ENCODE measurements at regions not wholly inside any gene's neighbourhood (a gene's known extent, or its start where the extent isn't known, plus 50 kb on each side); places are given as distances from the start of the nearest gene placed in this dataset.

GRCh38 chr11:103842795-103843194, 193.6 kb upstream of the DDI1 start:
- TF ChIP-seq CTCF (IDR thresholded peaks at IDR 0.05) (no peak), EZH2 (IDR thresholded peaks at IDR 0.05) (no peak), EZH2phosphoT487 (IDR thresholded peaks at IDR 0.05) (no peak)
